Liver (tissue), 8 donors: ENCODE measurements at regions not wholly inside any gene's neighbourhood (a gene's known extent, or its start where the extent isn't known, plus 50 kb on each side); places are given as distances from the start of the nearest gene placed in this dataset.

Source experiments
- DNase-seq: peaks from one replicate; pipeline ENCODE4 v3.0.0-alpha.2; 2017; ENCODE audit warnings: low spot score
- H3K27ac ChIP-seq, 2 donors: one replicate each; pipeline ENCODE4 v1.7.0; 2013; ENCODE audit warnings: inconsistent platforms in 2 of 2, low read length in 2 of 2, control low read depth in 1 of 2, low read depth in 1 of 2, mild to moderate bottlenecking in 1 of 2
- H3K27me3 ChIP-seq, 4 donors: one replicate each; pipeline versions ENCODE4 v1.6.1 to v1.7.0; 2013; ENCODE audit warnings: low read length in 3 of 4, inconsistent platforms in 1 of 4, mild to moderate bottlenecking in 1 of 4, moderate library complexity in 1 of 4; ENCODE audit not compliant: control insufficient read depth in 4 of 4, insufficient read depth in 4 of 4
- H3K36me3 ChIP-seq, 4 donors: one replicate each; pipeline versions ENCODE4 v1.6.1 to v1.7.0; 2013; ENCODE audit warnings: low read length in 3 of 4, mild to moderate bottlenecking in 3 of 4, low read depth in 1 of 4, moderate library complexity in 1 of 4; ENCODE audit not compliant: control insufficient read depth in 4 of 4, insufficient read depth in 3 of 4
- H3K4me1 ChIP-seq, 4 donors: one replicate each; pipeline versions ENCODE4 v1.6.1 to v1.7.0; 2013; ENCODE audit warnings: low read length in 3 of 4, mild to moderate bottlenecking in 3 of 4, moderate library complexity in 1 of 4; ENCODE audit not compliant: control insufficient read depth in 4 of 4, insufficient read depth in 4 of 4
- H3K4me3 ChIP-seq, 3 donors: one replicate each; pipeline versions ENCODE4 v1.6.1 to v1.7.0; 2013; ENCODE audit warnings: low read length in 3 of 3, control low read depth in 1 of 3, low read depth in 1 of 3, mild to moderate bottlenecking in 1 of 3
- H3K9ac ChIP-seq, 2 donors: one replicate each; pipeline ENCODE4 v1.7.0; 2013; ENCODE audit warnings: low read length in 2 of 2, mild to moderate bottlenecking in 2 of 2, moderate library complexity in 2 of 2, control low read depth in 1 of 2, low read depth in 1 of 2
- H3K9me3 ChIP-seq, 4 donors: one replicate each; pipeline versions ENCODE4 v1.6.1 to v1.7.0; 2013; ENCODE audit warnings: low read length in 3 of 4; ENCODE audit not compliant: control insufficient read depth in 4 of 4
- EGR1 ChIP-seq, 2 donors: IDR thresholded peaks; 2 replicates each; pipeline ENCODE4 v1.6.1; 2016 to 2018; ENCODE audit warnings: antibody characterized with exemption in 2 of 2, low read depth in 2 of 2
- GABPA ChIP-seq, 2 donors: IDR thresholded peaks in 1 of 2; conservative IDR thresholded peaks in 1 of 2; 2 replicates each; pipeline ENCODE4 v1.6.1; 2016; ENCODE audit warnings: antibody characterized with exemption in 2 of 2, mild to moderate bottlenecking in 1 of 2, moderate library complexity in 1 of 2
- HNF4G ChIP-seq: IDR thresholded peaks from 2 replicates; pipeline ENCODE4 v1.6.1; 2016; ENCODE audit warnings: antibody characterized with exemption
- RAD21 ChIP-seq, 2 donors: IDR thresholded peaks; 2 replicates each; pipeline ENCODE4 v1.6.1; 2016; ENCODE audit warnings: antibody characterized with exemption in 2 of 2, mild to moderate bottlenecking in 2 of 2
- REST ChIP-seq: IDR thresholded peaks from 2 replicates; pipeline ENCODE4 v1.6.1; 2016; ENCODE audit warnings: antibody characterized with exemption, mild to moderate bottlenecking
- RXRA ChIP-seq, 2 donors: IDR thresholded peaks; 2 replicates each; pipeline ENCODE4 v1.6.1; 2017 to 2018; ENCODE audit warnings: antibody characterized with exemption in 2 of 2, mild to moderate bottlenecking in 1 of 2
- SP1 ChIP-seq: IDR thresholded peaks from 2 replicates; pipeline ENCODE4 v1.6.1; 2018; ENCODE audit warnings: antibody characterized with exemption, mild to moderate bottlenecking
- YY1 ChIP-seq: IDR thresholded peaks from 2 replicates; pipeline ENCODE4 v1.6.1; 2016; ENCODE audit warnings: antibody characterized with exemption, mild to moderate bottlenecking
- WGBS: extraction: QIAGEN DNeasy Blood & Tissue Kit; methylation state at CpG from one replicate; pipeline ENCODE4 v1.1.7; 2013; 5-methylcytosine and 5-hydroxymethylcytosine counted together
- TF ChIP-seq, protein P1 (sequence below): fragments of 150-350 bp; IDR thresholded peaks from 2 replicates; pipeline ENCODE4 v1.5.1; 2017; ENCODE audit warnings: improper control_type of control experiment, low read depth, low read length; ENCODE audit not compliant: missing input control
- TF ChIP-seq, protein P2 (sequence below): IDR thresholded peaks from 2 replicates; pipeline ENCODE4 v1.6.1; 2016; ENCODE audit warnings: antibody characterized with exemption
- donor health status: healthy.
- donor health status: healthy.
- donor health status: healthy.
- donor health status: healthy.
- donor health status: healthy.

- H3K36me3 ChIP-seq, result no peaks in the 10 kb centered on the region
- TF ChIP-seq EGR1 (IDR thresholded peaks at IDR 0.05; ENCODE audit: low read depth in 2 of 2) (no peak), SP1 (no peak), REST (no peak), HNF4G (no peak), RAD21 (IDR thresholded peaks at IDR 0.05) (no peak)
- TF ChIP-seq, protein P1, sequence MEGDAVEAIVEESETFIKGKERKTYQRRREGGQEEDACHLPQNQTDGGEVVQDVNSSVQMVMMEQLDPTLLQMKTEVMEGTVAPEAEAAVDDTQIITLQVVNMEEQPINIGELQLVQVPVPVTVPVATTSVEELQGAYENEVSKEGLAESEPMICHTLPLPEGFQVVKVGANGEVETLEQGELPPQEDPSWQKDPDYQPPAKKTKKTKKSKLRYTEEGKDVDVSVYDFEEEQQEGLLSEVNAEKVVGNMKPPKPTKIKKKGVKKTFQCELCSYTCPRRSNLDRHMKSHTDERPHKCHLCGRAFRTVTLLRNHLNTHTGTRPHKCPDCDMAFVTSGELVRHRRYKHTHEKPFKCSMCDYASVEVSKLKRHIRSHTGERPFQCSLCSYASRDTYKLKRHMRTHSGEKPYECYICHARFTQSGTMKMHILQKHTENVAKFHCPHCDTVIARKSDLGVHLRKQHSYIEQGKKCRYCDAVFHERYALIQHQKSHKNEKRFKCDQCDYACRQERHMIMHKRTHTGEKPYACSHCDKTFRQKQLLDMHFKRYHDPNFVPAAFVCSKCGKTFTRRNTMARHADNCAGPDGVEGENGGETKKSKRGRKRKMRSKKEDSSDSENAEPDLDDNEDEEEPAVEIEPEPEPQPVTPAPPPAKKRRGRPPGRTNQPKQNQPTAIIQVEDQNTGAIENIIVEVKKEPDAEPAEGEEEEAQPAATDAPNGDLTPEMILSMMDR, result no peak
- peaks cover 0 to 2% (median 0%) of the 10 kb centered on the region in 4 donors for H3K4me1 ChIP-seq
- no peak overlapping the region for H3K4me3 ChIP-seq
- no peaks in the 10 kb centered on the region for H3K27me3 ChIP-seq
- 93% methylated on average over 3 of the region's 3 CpGs for WGBS
- H3K27ac ChIP-seq, result no peak overlapping the region
- no peaks in the 10 kb centered on the region for H3K9me3 ChIP-seq
- no peak for DNase-seq
- H3K9ac ChIP-seq, result no peak overlapping the region
Measured at GRCh38 chr2:158049129-158049855, 52.4 kb upstream of the UPP2 start.

DNA sequence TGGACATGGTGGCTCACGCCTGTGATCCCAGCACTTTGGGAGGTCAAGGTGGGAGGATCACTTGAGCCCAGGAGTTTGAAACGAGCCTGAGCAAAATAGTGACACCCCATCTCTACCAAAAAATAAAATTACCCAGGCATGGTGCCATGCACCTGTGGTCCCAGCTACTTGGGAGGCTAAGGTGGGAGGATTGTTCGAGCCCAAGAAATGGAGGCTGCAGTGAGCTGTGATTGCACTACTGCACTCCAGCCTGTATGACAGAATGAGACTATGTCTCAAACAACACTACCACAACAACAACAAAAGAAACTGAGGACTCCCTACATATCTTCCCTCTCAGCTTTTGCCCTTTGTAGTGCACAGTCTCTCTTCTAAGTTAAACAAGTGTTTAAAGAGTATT is 53.3 kb upstream of the UPP2 start:
- Histone ChIP-seq H3K4me3 (no peak overlapping the region), H3K36me3 (no peaks in the 10 kb centered on the region), H3K27ac (no peak overlapping the region), H3K9me3 (no peaks in the 10 kb centered on the region), H3K9ac (no peak overlapping the region), H3K27me3 (no peaks in the 10 kb centered on the region), H3K4me1 (peaks cover 1 to 9% (median 4%) of the 10 kb centered on the region in 4 donors)
- WGBS, result 93% methylated on average over 3 of the region's 3 CpGs
- DNase-seq, result no peak
- TF ChIP-seq HNF4G (no peak), GABPA (IDR thresholded peaks at IDR 0.05 in 1 of 2, conservative IDR thresholded peaks at IDR 0.05 in 1 of 2) (no peak), RXRA (IDR thresholded peaks at IDR 0.05) (no peak), YY1 (no peak)
- TF ChIP-seq, protein P2, sequence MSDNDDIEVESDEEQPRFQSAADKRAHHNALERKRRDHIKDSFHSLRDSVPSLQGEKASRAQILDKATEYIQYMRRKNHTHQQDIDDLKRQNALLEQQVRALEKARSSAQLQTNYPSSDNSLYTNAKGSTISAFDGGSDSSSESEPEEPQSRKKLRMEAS, result no peak
- TF ChIP-seq, protein P1, result no peak
